Smooth muscle cell of the brain vasculature (primary cell): ENCODE measurements at regions not wholly inside any gene's neighbourhood (a gene's known extent, or its start where the extent isn't known, plus 50 kb on each side); places are given as distances from the start of the nearest gene placed in this dataset.
A peak's percentile ranks its signal among the peaks of the same experiment; 100 is the strongest.
"Not testable (repeated sequence)": the region's sequence is repeated elsewhere in the genome, so short reads cannot be mapped to it uniquely, and the experiment has no call there.

Experiments used
- DNase-seq: peaks from one replicate; pipeline ENCODE4 v3.0.0-alpha.2; 2012; ENCODE audit warnings: low read depth, low spot score

- DNase-seq = not testable (repeated sequence)
Measured at GRCh38 chr7:136419740-136420139, 442.6 kb upstream of the MTPN start.

- DNase-seq = no peak
Measured at GRCh38 chr7:136412952-136413351, 435.8 kb upstream of the MTPN start.

DNA sequence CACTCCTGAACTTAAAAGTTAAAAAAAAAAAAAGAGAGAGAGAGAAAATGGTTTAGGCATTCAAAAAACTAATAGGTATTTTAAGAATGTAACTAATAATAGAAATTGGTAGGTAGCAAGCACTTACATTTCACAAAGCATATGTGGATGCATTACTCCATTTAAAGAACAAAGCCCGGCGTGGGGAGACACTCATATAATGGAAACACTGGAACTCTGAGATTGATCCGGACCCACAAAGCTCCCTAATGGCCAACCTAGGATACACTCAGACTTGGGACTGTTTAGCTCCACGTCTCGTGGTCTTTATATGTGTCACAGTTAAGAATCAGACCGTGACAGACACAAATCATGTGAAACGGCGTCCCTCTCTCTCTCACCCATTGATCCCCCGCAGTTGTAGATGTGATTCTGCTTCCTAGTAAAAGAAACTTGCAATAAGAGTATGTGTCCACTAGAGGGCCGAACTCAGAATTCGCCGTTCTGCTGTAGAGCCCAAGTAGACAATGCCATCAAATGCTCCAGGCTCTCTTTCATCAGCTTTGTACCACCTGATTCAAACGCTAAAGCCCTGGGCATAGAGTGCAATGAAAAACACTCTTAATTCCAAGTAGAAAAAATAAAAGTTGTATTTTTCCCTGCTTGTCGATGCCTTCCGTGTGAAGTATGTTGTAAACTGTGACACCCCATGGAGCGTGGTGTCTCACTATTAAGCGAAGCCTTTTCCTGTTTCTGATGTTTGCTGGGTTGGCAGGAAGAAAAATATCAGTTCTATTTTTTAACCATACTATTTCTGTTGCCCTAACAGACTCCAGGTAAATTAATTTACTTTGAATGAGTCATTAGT is 429.0 kb upstream of the MTPN start:
- peak; percentile 40 for DNase-seq

DNA sequence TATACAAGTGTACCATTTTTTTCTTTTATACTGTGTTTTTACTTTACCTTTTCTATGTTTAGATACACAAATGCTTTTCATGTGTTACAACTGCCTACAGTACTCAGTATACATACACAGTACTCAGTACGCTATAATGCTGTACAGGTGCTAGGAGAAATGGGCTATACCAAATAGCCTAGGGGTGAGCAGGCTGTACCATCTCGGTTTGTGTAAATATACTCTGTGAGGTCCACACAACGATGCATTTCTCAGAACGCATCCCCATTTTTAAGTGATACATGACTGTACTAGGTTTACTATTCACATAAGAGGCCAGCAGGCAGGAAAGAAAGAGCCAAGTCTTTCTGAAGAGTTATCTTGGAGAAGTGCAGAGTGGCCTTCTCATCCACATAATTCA is 426.4 kb upstream of the MTPN start:
- no peak for DNase-seq

DNA sequence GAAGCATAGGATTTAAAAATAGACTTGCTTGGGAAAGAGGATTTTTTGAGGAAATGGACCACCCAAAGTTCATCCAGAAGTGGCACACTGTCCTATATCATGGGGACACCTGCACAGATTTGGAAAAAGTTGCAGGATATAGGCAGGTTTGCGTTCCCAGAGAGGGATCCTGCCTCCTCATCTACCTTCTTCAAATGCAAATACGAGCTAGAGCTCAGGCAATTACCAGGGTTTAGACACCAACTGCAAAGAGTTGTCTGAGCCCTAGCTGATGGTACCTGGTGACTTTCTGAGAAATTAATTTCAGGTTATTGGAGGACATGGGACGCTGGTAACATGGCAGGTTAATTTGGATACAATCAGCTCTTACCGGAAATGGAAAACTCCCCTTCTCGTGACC is 423.7 kb upstream of the MTPN start:
- DNase-seq = no peak

DNA sequence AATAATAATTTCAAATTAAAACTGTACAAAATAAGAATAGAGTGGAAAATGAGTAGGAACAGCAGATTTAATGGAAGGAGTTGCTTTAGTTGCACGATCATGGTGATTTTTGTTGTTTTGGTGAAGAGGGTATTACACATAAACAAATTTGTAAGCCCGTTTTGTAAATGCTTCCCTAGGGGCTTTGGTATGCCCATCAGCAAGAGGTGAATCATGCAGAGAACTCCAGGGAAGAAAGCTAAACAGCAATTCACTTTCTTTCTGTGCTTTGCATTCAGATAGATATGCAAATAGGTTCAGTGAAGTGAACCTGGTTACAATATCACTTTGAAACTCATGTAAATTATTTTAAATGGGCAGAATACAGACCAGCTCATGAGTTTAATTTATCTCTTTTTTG is 422.2 kb upstream of the MTPN start:
- DNase-seq = no peak

DNA sequence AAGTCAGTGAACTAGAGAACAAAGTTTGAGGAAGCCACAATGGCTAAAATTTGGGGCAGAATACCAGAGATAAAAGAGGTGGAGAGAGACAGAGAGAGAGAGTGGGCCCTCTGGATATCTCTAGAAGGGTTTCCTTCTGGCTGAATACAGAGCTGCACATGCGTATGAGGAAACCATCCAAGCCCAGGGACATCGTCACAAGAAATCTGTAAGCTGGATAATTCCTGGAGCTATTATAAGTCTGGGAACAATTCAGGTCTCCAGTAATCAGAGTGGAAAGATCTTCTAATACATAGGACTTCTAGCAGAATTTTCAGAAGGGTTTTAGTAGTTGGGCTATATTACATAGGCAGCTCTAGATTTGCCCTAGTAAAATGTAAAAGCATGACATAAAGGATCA is 415.7 kb upstream of the MTPN start:
- no peak for DNase-seq

GRCh38 chr7:136391371-136391770 is 414.2 kb upstream of the MTPN start:
- DNase-seq = no peak

GRCh38 chr7:136389933-136390332 is 412.8 kb upstream of the MTPN start:
- no peak for DNase-seq

GRCh38 chr7:136386876-136387275 is 409.7 kb upstream of the MTPN start:
- no peak for DNase-seq

DNA sequence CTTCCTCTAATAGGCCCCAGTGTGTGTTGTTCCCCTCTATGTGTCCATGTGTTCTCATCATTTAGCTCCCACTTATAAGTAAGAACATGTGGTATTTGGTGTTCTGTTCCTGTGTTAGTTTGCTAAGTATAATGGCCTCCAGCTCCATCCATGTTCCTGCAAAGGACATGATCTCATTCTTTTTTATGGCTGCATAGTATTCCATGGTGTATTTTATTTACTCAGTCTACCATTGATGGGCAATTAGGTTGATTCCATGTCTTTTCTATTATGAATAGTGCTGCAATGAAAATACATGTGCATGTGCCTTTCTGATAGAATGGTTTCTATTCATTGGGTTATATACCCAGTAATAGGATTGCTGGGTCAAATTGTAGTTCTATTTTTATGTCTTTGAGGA is 394.2 kb upstream of the MTPN start:
- not testable (repeated sequence) for DNase-seq

DNA sequence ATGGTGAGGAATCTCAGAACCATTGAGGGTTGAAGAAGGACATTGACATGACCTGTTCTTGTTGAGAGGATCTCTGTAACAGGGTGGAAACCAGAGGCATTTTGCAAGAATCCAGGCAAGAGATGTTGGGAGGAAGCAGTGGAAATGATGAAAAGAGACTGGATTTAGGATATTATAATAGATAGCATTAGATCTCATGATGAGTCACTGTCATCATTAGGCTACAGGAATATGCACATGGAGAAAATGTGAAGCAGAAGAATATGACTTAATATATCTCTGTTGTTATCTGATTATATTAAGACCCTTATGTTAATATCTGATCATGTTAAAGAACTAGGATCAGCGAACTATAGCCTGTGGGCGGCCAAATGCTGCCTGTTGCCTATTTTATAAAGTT is 393.0 kb upstream of the MTPN start:
- DNase-seq = no peak

DNA sequence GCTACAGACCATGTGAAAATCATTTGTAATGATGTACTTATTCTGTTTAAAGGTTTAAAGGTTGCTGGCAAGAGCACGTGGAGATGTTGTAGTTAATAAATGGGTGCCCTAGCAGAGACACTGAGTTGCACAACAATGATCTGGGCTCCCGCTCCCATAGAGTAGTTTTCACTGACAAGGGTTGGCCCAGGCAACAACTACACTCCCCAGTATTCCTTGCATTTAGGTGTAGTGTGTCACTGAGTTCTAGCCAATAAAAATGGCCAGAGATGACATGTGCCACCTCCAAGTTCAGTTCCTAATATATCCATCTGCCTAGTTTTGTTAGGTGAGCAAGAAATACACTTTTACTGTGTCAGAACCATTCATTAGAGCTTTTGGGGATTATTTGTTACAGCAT is 392.1 kb upstream of the MTPN start:
- DNase-seq = no peak

DNA sequence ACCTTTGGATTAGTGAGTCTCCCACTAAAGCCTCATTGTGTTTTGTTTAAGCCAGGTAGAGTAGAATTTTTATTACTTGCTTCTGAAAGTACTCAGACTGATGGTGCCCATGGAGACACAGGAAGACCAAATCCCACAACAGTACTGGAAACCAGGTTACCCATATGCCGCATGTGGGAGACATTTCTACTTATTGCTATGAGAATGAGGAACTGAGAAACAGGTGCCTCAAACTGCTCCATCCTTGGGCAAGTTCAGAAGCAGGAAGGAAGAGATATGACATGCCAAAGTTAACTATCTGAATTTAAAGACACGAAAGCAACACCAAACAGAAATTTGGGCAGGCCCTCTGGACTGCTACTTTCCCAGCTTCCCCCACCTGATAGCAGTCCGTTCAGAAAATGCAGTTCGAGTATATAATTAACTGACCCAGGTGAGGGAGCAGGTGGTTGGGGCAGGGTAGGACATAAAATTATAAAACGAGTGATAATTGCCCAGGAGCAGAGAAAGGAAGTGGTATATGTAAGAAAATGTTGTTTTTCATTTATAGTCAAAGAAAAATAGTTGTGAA is 382.3 kb upstream of the MTPN start:
- DNase-seq = no peak

DNA sequence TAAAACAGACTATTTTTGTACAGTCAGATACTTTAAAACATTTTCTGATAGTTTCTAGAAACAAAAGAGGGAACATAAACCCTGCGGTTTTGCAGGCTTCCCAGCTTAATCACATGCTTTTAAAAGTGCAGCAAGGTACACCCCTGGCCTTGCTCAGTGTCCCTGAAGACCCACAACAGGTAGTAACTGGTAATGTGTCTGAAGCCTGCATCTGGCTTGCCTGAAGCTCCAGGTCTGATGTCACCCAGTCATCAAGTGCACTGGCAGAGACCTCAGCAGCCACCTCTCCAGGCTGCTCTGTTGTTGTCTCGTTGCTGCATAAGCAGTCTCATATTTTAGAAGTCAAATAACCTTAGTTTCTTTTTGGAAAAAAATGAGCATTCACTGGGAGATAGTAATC is 376.1 kb upstream of the MTPN start:
- no peak for DNase-seq

DNA sequence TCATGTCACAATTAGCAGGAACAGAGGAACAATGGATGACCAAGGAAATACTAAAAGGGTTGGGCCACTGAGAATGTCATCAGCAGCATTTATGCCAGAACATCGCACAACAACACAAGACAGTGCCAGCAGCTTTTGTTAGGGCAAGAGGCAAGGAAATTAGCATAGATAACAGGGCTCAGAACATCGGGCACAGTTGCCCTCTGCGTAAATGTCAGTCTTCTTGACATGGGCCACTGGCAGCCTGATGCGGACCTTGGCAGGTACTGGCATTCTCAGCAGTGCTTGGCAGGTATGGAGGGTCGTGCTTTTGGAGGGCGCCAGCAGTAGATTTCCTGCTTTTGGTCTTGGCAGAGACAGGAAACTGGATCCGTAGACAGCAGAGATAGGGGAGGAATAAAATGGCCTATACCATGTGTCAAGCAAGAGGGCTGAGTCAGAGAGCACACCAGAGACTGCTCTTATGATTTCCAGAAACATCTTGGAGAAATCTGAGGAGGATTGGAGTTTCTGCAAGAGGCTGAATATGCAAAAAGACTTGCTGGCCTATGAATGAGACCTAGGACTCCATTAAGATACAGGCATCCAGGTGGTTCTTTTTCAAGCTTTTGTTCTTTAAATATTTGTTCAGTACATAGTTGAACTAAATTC is 371.5 kb upstream of the MTPN start:
- DNase-seq = no peak

- DNase-seq = no peak
Measured at GRCh38 chr7:136348142-136348541, 371.0 kb upstream of the MTPN start.

DNA sequence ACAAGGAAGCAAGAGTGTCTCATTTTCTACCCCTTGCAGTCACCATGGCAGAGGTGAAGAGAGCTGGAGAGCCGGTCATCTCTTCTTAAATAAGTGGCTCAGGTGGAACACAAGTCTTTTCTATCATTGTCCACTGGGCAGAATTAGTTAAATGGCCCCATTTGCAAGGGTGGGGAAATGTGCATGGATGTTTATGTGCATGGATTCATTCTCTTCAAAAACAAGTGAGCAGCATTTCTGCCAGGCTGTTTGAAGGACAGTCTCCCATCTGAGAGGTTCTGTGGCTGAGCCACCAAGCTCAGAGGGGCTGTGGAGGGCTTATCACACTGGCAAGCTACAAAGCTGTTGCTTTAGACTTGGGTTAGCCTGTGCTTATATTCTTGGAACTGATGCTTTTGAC is 370.3 kb upstream of the MTPN start:
- DNase-seq = no peak

DNA sequence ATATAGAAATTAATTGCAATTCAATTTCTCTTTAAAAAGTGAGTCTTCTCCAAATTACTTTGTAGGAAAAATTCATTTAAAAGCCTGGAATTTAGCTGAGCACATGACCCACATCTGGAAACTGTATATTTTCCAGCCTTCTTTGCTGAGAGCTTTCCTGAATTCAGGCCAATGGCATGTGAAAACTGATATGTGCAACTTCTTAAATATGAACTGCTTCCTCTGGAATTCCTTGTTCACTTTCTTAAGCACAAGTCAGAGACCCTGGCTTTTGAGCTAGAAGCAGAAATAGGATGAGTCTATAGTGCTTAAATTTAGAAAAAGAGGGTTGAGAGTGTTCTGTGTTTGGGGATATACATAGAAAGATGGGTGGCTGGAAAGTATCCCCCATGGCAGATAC is 365.1 kb upstream of the MTPN start:
- no peak for DNase-seq

DNA sequence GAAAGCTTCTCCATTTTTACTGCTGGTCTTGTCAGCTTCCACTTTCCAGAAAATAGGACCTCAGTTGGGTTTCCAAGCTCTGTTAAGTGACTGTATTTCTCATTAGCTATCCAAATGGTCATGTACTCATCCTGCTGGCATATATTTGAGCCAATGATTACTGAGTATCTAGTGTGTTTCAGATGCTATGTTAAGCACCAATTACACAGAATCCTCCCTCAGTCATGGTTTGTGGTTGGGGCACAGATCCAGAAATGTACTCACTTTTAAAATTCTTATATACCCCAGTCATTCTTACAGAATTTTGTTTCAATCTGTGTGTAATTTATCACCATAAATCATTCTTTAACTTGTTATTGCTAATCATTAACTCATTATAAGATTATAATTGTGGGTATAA is 362.3 kb upstream of the MTPN start:
- DNase-seq = no peak

DNA sequence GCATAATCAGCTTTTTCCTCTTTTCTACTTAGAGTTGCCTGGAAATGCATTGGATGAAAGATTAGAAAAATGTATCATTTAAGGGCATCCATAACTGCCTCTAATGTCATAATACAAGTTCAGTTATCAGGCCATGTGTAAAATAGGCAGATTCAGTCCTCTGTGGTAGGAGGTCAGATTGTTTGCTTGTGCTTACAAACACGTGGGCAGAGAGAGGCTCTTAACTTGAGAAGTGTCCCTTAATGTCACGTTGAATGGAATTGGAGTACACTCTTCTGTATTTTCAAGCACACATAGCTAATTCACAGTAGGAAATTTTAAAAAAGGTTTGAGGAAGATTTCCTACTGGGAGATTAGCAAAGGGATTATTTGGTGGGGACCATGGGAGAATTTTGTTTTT is 359.8 kb upstream of the MTPN start:
- DNase-seq = no peak

GRCh38 chr7:136333636-136334035 is 356.5 kb upstream of the MTPN start:
- DNase-seq = no peak

GRCh38 chr7:136326045-136326609 is 349.0 kb upstream of the MTPN start:
- no peak for DNase-seq
